ENCODE measurements at regions not wholly inside any gene's neighbourhood (a gene's known extent, or its start where the extent isn't known, plus 50 kb on each side); places are given as distances from the start of the nearest gene placed in this dataset.

GRCh38 chr4:26021417-26022345, 107.7 kb downstream of the SMIM20 start:
- CTCF ChIA-PET: no interaction called here
- POLR2A ChIA-PET: no interaction called here
- peaks cover 0 to 1% (median 0%) of the 10 kb centered on the region in 5 donors for H3K9me3 Mint-ChIP-seq
- peaks cover 11 to 32% of the 10 kb centered on the region in 2 donors for H3K27me3 Mint-ChIP-seq
- H3K4me1 Mint-ChIP-seq: peaks cover 0 to 4% (median 3%) of the 10 kb centered on the region in 3 donors
- Histone ChIP-seq H3K4me3 (ENCODE audit: low read length) (no peak overlapping the region), H3K9me3 (ENCODE audit: low read length) (no peaks in the 10 kb centered on the region), H3K4me1 (ENCODE audit: insufficient read depth, low read length) (no peaks in the 10 kb centered on the region), H3K36me3 (ENCODE audit: insufficient read depth, low read length) (no peaks in the 10 kb centered on the region), H3K27me3 (ENCODE audit: insufficient read depth, low read length, poor library complexity, severe bottlenecking) (no peaks in the 10 kb centered on the region), H3K27ac (ENCODE audit: low read depth, low read length) (no peak overlapping the region)
- no peak for DNase-seq
- no peak overlapping the region for H3K4me3 Mint-ChIP-seq
- no peaks in the 10 kb centered on the region for H3K36me3 Mint-ChIP-seq
- H3K27ac Mint-ChIP-seq: no peak overlapping the region

- CTCF ChIA-PET: no interaction called here
Observed at GRCh38 chr4:26022346-26023202, 108.6 kb downstream of the SMIM20 start.

GRCh38 chr4:26023203-26023972, 109.4 kb downstream of the SMIM20 start:
- no peaks in the 10 kb centered on the region for H3K36me3 Mint-ChIP-seq
- no peaks in the 10 kb centered on the region for H3K36me3 ChIP-seq (ENCODE audit: insufficient read depth, low read length)
- H3K4me3 Mint-ChIP-seq: no peak overlapping the region
- H3K27me3 ChIP-seq (ENCODE audit: insufficient read depth, low read length, poor library complexity, severe bottlenecking): no peaks in the 10 kb centered on the region
- H3K27ac ChIP-seq (ENCODE audit: low read depth, low read length): no peak overlapping the region
- no peak for DNase-seq
- H3K27ac Mint-ChIP-seq: no peak overlapping the region
- no peaks in the 10 kb centered on the region for H3K9me3 ChIP-seq (ENCODE audit: low read length)
- H3K4me1 Mint-ChIP-seq: peaks cover 0 to 4% (median 3%) of the 10 kb centered on the region in 3 donors
- H3K4me1 ChIP-seq (ENCODE audit: insufficient read depth, low read length): no peaks in the 10 kb centered on the region
- H3K4me3 ChIP-seq (ENCODE audit: low read length): no peak overlapping the region
- H3K9me3 Mint-ChIP-seq: peaks cover 0 to 1% (median 0%) of the 10 kb centered on the region in 5 donors
- ChIA-PET CTCF (no interaction called here), POLR2A (no interaction called here)
- H3K27me3 Mint-ChIP-seq: peaks cover 11 to 35% of the 10 kb centered on the region in 2 donors

More at GRCh38 chr4:26022346-26023202, 108.6 kb downstream of the SMIM20 start:
- Mint-ChIP-seq H3K9me3 (peaks cover 0 to 1% (median 0%) of the 10 kb centered on the region in 5 donors), H3K36me3 (no peaks in the 10 kb centered on the region), H3K27me3 (peaks cover 11 to 35% of the 10 kb centered on the region in 2 donors), H3K27ac (no peak overlapping the region), H3K4me3 (no peak overlapping the region), H3K4me1 (peaks cover 0 to 4% (median 3%) of the 10 kb centered on the region in 3 donors)
- H3K27me3 ChIP-seq (ENCODE audit: insufficient read depth, low read length, poor library complexity, severe bottlenecking): no peaks in the 10 kb centered on the region
- DNase-seq: no peak
- H3K27ac ChIP-seq (ENCODE audit: low read depth, low read length): no peak overlapping the region
- no peaks in the 10 kb centered on the region for H3K4me1 ChIP-seq (ENCODE audit: insufficient read depth, low read length)
- H3K9me3 ChIP-seq (ENCODE audit: low read length): no peaks in the 10 kb centered on the region
- H3K36me3 ChIP-seq (ENCODE audit: insufficient read depth, low read length): no peaks in the 10 kb centered on the region
- H3K4me3 ChIP-seq (ENCODE audit: low read length): no peak overlapping the region
- POLR2A ChIA-PET: no interaction called here

- peaks cover 0 to 1% (median 0%) of the 10 kb centered on the region in 5 donors for H3K9me3 Mint-ChIP-seq
- Histone ChIP-seq H3K4me1 (ENCODE audit: insufficient read depth, low read length) (no peaks in the 10 kb centered on the region), H3K27ac (ENCODE audit: low read depth, low read length) (no peak overlapping the region), H3K9me3 (ENCODE audit: low read length) (no peaks in the 10 kb centered on the region), H3K36me3 (ENCODE audit: insufficient read depth, low read length) (no peaks in the 10 kb centered on the region), H3K4me3 (ENCODE audit: low read length) (no peak overlapping the region), H3K27me3 (ENCODE audit: insufficient read depth, low read length, poor library complexity, severe bottlenecking) (no peaks in the 10 kb centered on the region)
- H3K4me3 Mint-ChIP-seq: no peak overlapping the region
- POLR2A ChIA-PET: no interaction called here
- H3K27me3 Mint-ChIP-seq: peaks cover 12 to 35% of the 10 kb centered on the region in 2 donors
- no peaks in the 10 kb centered on the region for H3K36me3 Mint-ChIP-seq
- DNase-seq: no peak
- no peak overlapping the region for H3K27ac Mint-ChIP-seq
- H3K4me1 Mint-ChIP-seq: peaks cover 0 to 7% (median 5%) of the 10 kb centered on the region in 3 donors
- CTCF ChIA-PET: no interaction called here
Observed at GRCh38 chr4:26024079-26024478, 110.1 kb downstream of the SMIM20 start.

- peak overlapping the region in 1 of 7 donors; percentile 23 for H3K4me3 Mint-ChIP-seq
- no peak overlapping the region for H3K4me3 ChIP-seq (ENCODE audit: low read length)
- H3K27ac ChIP-seq (ENCODE audit: low read depth, low read length): no peak overlapping the region
- no peaks in the 10 kb centered on the region for H3K36me3 ChIP-seq (ENCODE audit: insufficient read depth, low read length)
- DNase-seq: no peak
- no peaks in the 10 kb centered on the region for H3K9me3 ChIP-seq (ENCODE audit: low read length)
- H3K27me3 ChIP-seq (ENCODE audit: insufficient read depth, low read length, poor library complexity, severe bottlenecking): no peaks in the 10 kb centered on the region
- no peaks in the 10 kb centered on the region for H3K9me3 Mint-ChIP-seq
- ChIA-PET CTCF (interaction anchor here (1.0 kb wide), 1 partner anchor 297 kb away, joined by 3 read pairs; no protein-coding TSS in a partner anchor), POLR2A (no interaction called here)
- H3K27me3 Mint-ChIP-seq: peaks cover 6 to 9% of the 10 kb centered on the region in 2 donors
- H3K4me1 ChIP-seq (ENCODE audit: insufficient read depth, low read length): no peaks in the 10 kb centered on the region
- H3K36me3 Mint-ChIP-seq: no peaks in the 10 kb centered on the region
- H3K27ac Mint-ChIP-seq: peak overlapping the region in 2 of 8 donors; percentile 24 to 93
- peaks cover 0 to 3% (median 2%) of the 10 kb centered on the region in 3 donors for H3K4me1 Mint-ChIP-seq
Observed at GRCh38 chr4:26028133-26028792, 114.2 kb downstream of the SMIM20 start.

- ChIA-PET POLR2A (no interaction called here), CTCF (interaction anchor here (1.0 to 1.9 kb wide), 6 partner anchors 11 to 387 kb away, joined by 3 to 7 read pairs (median 5); no protein-coding TSS in a partner anchor)
- no peaks in the 10 kb centered on the region for H3K9me3 Mint-ChIP-seq
- H3K4me1 Mint-ChIP-seq: peaks cover 0 to 3% (median 2%) of the 10 kb centered on the region in 3 donors
- H3K4me3 Mint-ChIP-seq: peak overlapping the region in 1 of 7 donors; percentile 23
- DNase-seq: peak; percentile 4 to 60 (median 39)
- Histone ChIP-seq H3K27ac (ENCODE audit: low read depth, low read length) (no peak overlapping the region), H3K9me3 (ENCODE audit: low read length) (no peaks in the 10 kb centered on the region), H3K4me3 (ENCODE audit: low read length) (no peak overlapping the region), H3K27me3 (ENCODE audit: insufficient read depth, low read length, poor library complexity, severe bottlenecking) (no peaks in the 10 kb centered on the region), H3K36me3 (ENCODE audit: insufficient read depth, low read length) (no peaks in the 10 kb centered on the region), H3K4me1 (ENCODE audit: insufficient read depth, low read length) (no peaks in the 10 kb centered on the region)
- peak overlapping the region in 2 of 8 donors; percentile 24 to 93 for H3K27ac Mint-ChIP-seq
- no peaks in the 10 kb centered on the region for H3K36me3 Mint-ChIP-seq
- H3K27me3 Mint-ChIP-seq: peaks cover 4 to 8% of the 10 kb centered on the region in 2 donors
Observed at GRCh38 chr4:26028793-26029567, 115.0 kb downstream of the SMIM20 start.
